HUES6 (cell line): ENCODE measurements at regions not wholly inside any gene's neighbourhood (a gene's known extent, or its start where the extent isn't known, plus 50 kb on each side); places are given as distances from the start of the nearest gene placed in this dataset.
"Not testable (repeated sequence)": the region's sequence is repeated elsewhere in the genome, so short reads cannot be mapped to it uniquely, and the experiment has no call there.

Experiments used
- H3K27ac ChIP-seq: 2 replicates; pipeline ENCODE4 v1.7.0; 2013; ENCODE audit warnings: low read depth, mild to moderate bottlenecking, low read length, inconsistent platforms
- H3K27me3 ChIP-seq: 2 replicates; pipeline ENCODE4 v1.6.1; 2013; ENCODE audit warnings: low read length; ENCODE audit not compliant: control insufficient read depth, insufficient read depth
- H3K36me3 ChIP-seq: 2 replicates; pipeline ENCODE4 v1.6.1; 2013; ENCODE audit warnings: low read length; ENCODE audit not compliant: control insufficient read depth, insufficient read depth
- H3K4me1 ChIP-seq: 2 replicates; pipeline ENCODE4 v1.6.1; 2013; ENCODE audit warnings: low read length; ENCODE audit not compliant: control insufficient read depth, insufficient read depth
- H3K4me3 ChIP-seq: 2 replicates; pipeline ENCODE4 v1.5.1; 2013; ENCODE audit warnings: low read depth, low read length
- H3K9ac ChIP-seq: one replicate; pipeline ENCODE4 v1.6.1; 2013; ENCODE audit warnings: mild to moderate bottlenecking, low read length
- H3K9me3 ChIP-seq: 2 replicates; pipeline ENCODE4 v1.6.1; 2013; ENCODE audit warnings: low read depth, low read length; ENCODE audit not compliant: control insufficient read depth, insufficient read depth

DNA sequence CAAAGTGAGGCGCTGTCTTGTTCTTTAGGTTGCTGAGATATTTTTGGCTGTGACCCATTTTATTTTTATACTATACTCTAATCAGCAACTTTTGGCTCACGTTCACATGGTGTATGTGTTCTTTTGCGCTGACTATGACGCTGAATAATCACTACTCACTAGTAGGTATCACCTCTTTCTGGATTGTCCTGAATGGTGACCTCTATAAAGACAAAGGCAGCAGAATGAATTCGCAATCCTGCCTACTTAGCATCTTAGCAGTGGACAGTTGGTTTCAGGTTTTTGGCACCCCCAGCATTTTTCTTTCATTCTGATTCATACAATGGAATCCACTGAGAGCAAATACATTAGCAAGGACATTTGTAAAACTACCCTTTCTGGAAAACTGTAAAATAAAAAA is 351.3 kb downstream of the JRKL start:
- Histone ChIP-seq H3K36me3 (no peaks in the 10 kb centered on the region), H3K4me3 (no peak overlapping the region), H3K27me3 (no peaks in the 10 kb centered on the region), H3K9ac (no peak overlapping the region), H3K4me1 (no peaks in the 10 kb centered on the region), H3K9me3 (no peaks in the 10 kb centered on the region), H3K27ac (no peak overlapping the region)

DNA sequence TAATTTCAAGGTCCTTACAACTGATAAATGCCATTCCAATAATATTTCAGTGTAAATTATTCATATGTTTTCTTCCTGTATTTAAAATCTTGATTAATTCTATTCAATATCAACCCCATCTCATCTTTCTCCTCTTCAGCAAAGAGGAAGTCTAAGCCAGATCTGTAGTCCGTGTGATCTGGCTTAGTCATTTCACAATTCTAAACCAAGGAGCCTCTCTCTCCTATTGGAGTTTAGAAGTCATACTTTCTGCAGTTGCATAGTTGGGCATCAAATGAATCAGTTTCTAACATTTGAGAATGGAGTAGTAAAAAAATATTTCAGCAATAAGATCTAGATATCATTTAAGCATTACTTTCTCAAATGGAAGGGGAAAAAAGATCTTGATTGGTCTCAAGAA is 354.9 kb downstream of the JRKL start:
- H3K36me3 ChIP-seq = no peaks in the 10 kb centered on the region
- no peaks in the 10 kb centered on the region for H3K4me1 ChIP-seq
- no peaks in the 10 kb centered on the region for H3K9me3 ChIP-seq
- no peak overlapping the region for H3K4me3 ChIP-seq
- no peaks in the 10 kb centered on the region for H3K27me3 ChIP-seq
- no peak overlapping the region for H3K27ac ChIP-seq
- H3K9ac ChIP-seq = no peak overlapping the region

DNA sequence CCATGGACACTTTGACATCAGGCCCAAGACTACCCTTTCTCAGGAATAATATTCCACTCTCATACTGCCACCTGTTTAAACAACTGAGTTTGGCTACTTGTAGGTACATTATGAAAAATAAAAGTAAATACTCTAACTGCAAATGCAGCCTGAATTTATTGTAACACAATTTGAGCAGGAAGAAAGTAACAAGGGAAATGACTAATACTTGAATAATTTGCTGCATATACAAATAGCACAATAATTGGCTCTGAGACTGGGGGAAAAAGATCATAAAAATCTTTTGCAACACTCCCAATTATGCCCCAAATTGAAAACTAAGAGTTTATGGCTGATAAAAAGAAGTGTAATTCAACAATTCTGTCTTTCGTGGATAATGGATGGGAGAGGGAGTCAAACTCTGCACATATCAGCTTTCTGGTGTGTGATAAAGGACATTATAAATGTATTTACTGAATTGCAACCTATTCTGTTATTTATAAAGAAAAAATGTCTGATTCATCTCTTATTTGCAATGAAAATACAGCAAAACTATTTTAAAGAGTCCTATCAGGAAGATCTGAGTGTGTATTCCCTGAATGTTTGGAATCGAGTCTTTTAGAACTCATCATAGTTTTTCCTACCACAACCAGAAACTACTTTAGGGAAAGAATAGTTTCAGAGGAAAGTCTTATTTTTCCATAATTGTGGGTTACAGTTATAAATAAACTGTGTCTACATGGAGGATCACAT is 359.0 kb downstream of the JRKL start:
- no peaks in the 10 kb centered on the region for H3K27me3 ChIP-seq
- no peaks in the 10 kb centered on the region for H3K36me3 ChIP-seq
- H3K9me3 ChIP-seq = no peaks in the 10 kb centered on the region
- H3K9ac ChIP-seq = no peak overlapping the region
- no peak overlapping the region for H3K4me3 ChIP-seq
- no peak overlapping the region for H3K27ac ChIP-seq
- no peaks in the 10 kb centered on the region for H3K4me1 ChIP-seq

DNA sequence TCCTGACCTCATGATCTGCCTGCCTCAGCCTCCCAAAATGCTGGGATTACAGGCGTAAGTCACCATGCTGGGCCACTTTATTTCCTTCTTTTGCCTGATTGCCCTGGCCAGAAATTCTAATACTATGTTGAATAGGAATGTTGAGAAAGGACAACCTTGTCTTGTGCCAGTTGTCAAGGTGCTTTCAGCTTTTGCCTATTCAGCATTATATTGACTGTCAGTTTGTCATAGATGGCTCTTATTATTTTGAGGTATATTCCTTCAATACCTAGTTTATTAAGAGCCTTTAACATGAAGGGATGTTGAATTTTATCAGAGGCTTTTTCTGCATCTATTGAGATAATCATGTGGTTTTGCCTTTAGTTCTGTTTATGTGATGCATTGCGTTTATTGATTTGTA is 362.0 kb downstream of the JRKL start:
- H3K27me3 ChIP-seq, H3K4me3 ChIP-seq, H3K4me1 ChIP-seq, H3K9me3 ChIP-seq, H3K27ac ChIP-seq, H3K9ac ChIP-seq, H3K36me3 ChIP-seq: not testable (repeated sequence)

DNA sequence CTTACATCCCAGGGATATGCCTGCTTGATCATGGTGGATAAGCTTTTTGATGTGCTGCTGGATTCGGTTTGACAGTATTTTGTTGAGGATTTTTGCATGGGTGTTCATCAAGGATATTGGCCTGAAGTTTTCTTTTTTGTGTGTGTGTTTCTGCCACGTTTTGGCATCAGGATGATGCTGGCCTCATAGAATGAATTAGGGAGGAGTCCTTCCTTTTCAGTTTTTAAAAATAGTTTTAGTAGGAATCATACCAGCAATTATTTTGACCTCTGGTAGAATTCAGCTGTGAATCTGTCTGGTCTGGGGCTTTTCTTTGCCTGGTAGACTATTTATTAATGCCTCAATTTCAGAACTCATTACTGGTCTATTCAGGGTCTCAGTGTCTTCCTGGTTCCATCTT is 362.4 kb downstream of the JRKL start:
- Histone ChIP-seq H3K27ac (no peak overlapping the region), H3K4me3 (no peak overlapping the region), H3K4me1 (no peaks in the 10 kb centered on the region), H3K9ac (no peak overlapping the region), H3K9me3 (no peaks in the 10 kb centered on the region), H3K27me3 (no peaks in the 10 kb centered on the region), H3K36me3 (no peaks in the 10 kb centered on the region)

DNA sequence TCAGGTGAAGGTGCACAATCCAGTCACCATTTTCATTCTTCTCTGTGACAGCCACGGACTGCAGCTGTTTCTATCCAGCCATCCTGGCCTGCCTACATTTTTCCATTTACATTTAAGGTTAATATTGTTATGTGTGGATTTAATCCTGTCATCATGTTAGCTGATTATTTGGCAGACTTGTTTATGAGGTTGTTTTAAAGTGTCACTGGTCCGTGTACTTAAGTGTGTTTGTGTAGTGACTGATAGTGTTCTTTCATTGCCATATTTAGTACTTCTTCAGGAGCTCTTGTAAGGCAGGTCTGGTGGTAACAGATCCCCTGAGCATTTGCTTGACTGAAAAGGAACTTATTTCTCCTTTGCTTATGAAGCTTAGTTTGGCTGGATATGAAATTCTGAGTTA is 364.2 kb downstream of the JRKL start:
- no peaks in the 10 kb centered on the region for H3K4me1 ChIP-seq
- H3K9ac ChIP-seq = no peak overlapping the region
- H3K36me3 ChIP-seq = no peaks in the 10 kb centered on the region
- H3K27me3 ChIP-seq = no peaks in the 10 kb centered on the region
- no peaks in the 10 kb centered on the region for H3K9me3 ChIP-seq
- H3K27ac ChIP-seq = no peak overlapping the region
- H3K4me3 ChIP-seq = no peak overlapping the region

DNA sequence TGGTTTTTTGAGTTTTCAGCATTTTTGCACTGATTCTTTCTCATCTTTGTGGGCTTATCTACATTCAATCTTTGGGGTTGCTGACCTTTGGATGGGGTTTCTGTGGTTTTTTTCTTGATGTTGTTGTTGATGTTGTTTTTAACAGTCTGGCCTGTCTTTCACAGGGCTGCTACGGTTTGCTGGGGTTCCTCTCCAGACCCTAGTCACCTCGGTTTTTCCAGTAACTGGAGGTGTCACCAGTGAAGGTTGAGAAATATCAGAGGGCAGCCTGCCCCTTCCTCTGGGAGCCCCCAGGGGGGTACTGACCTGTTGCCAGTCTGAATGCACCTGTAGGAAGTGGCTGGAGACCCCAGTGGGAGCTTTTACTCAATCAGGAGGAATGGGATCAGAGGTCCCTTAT is 365.4 kb downstream of the JRKL start:
- no peak overlapping the region for H3K9ac ChIP-seq
- H3K36me3 ChIP-seq = no peaks in the 10 kb centered on the region
- H3K9me3 ChIP-seq = no peaks in the 10 kb centered on the region
- no peak overlapping the region for H3K27ac ChIP-seq
- no peaks in the 10 kb centered on the region for H3K27me3 ChIP-seq
- H3K4me3 ChIP-seq = no peak overlapping the region
- H3K4me1 ChIP-seq = no peaks in the 10 kb centered on the region

DNA sequence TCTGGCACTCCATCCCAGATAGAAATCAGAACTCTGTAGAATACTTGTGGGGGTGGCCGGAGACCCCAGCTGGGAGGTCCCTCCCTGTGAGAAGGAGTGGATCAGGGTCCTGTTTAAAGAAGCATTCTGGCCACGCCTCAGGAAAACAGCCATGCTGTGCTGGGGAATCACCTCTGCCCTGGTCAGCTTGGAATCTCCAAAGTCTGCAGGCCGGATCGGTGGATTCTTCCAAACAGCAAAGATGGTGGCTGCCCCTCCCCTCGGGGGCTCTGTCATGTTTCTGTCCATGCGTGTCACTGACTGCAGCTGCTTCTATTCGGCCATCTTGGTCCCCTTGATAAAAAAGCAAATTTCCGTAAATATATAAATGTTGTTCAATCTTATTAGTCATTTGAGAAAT is 365.9 kb downstream of the JRKL start:
- Histone ChIP-seq H3K9me3 (no peaks in the 10 kb centered on the region), H3K4me3 (no peak overlapping the region), H3K27me3 (no peaks in the 10 kb centered on the region), H3K36me3 (no peaks in the 10 kb centered on the region), H3K4me1 (no peaks in the 10 kb centered on the region), H3K9ac (no peak overlapping the region), H3K27ac (no peak overlapping the region)

DNA sequence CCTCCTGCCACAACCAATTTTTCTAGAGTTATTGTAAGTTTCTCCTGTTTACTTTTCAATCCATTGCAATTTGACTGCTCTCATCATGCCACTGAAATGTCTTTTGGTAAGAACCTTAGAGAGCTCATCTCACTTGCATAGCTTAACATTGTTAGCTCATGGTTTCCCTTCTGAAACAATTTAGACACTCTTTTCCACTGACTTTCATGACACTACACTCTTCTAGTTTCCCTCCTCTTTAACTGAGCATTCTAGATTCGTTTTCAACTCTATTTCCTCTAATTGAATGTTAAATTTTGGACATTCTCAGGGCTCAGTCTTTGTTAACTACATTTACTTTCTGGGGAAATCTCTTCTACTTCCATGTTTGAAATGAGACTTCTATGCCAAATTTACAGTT is 369.1 kb downstream of the JRKL start:
- no peaks in the 10 kb centered on the region for H3K4me1 ChIP-seq
- no peaks in the 10 kb centered on the region for H3K36me3 ChIP-seq
- no peak overlapping the region for H3K4me3 ChIP-seq
- no peaks in the 10 kb centered on the region for H3K27me3 ChIP-seq
- no peaks in the 10 kb centered on the region for H3K9me3 ChIP-seq
- H3K9ac ChIP-seq = no peak overlapping the region
- no peak overlapping the region for H3K27ac ChIP-seq

DNA sequence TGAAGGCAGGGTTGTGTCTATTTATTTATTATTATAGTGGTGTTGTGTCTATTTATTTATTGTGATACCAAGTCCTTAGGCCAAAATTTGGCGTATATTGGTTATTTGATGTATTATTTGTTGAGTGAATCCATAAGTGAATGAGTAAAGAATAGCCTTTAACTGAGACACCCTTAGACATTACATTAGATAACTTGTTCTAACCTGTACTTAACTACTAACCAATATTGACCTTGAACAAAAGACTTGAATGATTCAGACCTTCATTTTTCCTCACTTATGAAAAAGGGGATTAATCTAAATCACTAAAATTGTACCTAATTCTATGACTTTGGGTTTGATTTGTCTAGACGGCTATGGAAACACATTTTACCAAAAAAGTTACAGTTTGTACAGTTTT is 370.5 kb downstream of the JRKL start:
- no peaks in the 10 kb centered on the region for H3K9me3 ChIP-seq
- no peak overlapping the region for H3K4me3 ChIP-seq
- no peaks in the 10 kb centered on the region for H3K36me3 ChIP-seq
- no peak overlapping the region for H3K27ac ChIP-seq
- H3K27me3 ChIP-seq = no peaks in the 10 kb centered on the region
- H3K9ac ChIP-seq = no peak overlapping the region
- H3K4me1 ChIP-seq = no peaks in the 10 kb centered on the region

DNA sequence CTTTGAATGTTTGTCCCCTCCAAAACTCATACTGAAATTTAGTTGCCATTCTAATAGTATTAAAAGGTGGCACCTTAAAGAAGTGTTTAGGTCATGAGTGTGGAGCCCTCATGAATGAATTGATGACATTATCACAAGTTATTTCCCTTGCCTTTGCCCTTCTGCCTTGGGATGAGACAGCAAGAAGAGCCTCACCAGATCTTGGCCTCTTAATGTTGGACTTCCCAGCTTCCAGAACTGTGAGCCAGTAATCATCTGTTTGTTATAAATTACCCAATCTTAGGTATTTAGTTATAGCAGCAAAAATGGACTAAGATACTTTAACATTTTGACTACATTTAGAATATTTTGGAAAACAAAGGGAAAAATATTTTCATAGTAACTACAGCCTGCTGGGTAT is 371.0 kb downstream of the JRKL start:
- Histone ChIP-seq H3K4me3 (no peak overlapping the region), H3K36me3 (no peaks in the 10 kb centered on the region), H3K9me3 (no peaks in the 10 kb centered on the region), H3K27ac (no peak overlapping the region), H3K9ac (no peak overlapping the region), H3K27me3 (no peaks in the 10 kb centered on the region), H3K4me1 (no peaks in the 10 kb centered on the region)

DNA sequence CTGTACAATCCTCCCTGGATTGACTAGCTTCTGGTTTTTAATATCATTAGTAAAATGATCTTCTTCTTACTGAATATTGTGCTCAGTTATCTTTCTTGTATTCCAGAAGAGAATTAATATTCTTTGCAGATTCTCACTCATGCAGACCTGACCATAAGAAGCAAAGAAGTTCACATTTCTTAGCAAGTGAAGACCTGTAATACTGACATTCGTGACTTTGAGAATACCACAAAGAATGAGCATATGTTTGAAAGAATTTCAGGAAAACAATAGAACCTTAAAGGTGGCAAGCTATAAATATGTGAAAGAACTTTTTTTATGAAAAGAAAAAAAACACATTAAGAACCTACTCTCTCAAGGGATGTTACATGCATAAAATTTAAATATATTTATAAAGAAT is 371.6 kb downstream of the JRKL start:
- H3K36me3 ChIP-seq = no peaks in the 10 kb centered on the region
- no peaks in the 10 kb centered on the region for H3K27me3 ChIP-seq
- no peak overlapping the region for H3K4me3 ChIP-seq
- no peak overlapping the region for H3K27ac ChIP-seq
- H3K9me3 ChIP-seq = no peaks in the 10 kb centered on the region
- H3K9ac ChIP-seq = no peak overlapping the region
- H3K4me1 ChIP-seq = no peaks in the 10 kb centered on the region
